GM18498 (cell line): ENCODE measurements at regions not wholly inside any gene's neighbourhood (a gene's known extent, or its start where the extent isn't known, plus 50 kb on each side); places are given as distances from the start of the nearest gene placed in this dataset.

Source experiments
- ATAC-seq: cut with Tn5 transposase; IDR thresholded peaks from one replicate; pipeline ENCODE4 v1.9.1; 2021; ENCODE audit warnings: mild to moderate bottlenecking, moderate library complexity; ENCODE audit not compliant: unreplicated experiment

GRCh38 chr2:176753205-176753604, 459.4 kb upstream of the HNRNPA3 start:
- ATAC-seq: no peak

GRCh38 chr2:176753752-176754474, 458.7 kb upstream of the HNRNPA3 start:
- no peak for ATAC-seq

- no peak for ATAC-seq
These were observed 457.0 kb upstream of the HNRNPA3 start for GRCh38 chr2:176755537-176756135.

- ATAC-seq: no peak
These were observed 454.2 kb upstream of the HNRNPA3 start for GRCh38 chr2:176758426-176758825.

- ATAC-seq: no peak
These were observed 452.2 kb upstream of the HNRNPA3 start for GRCh38 chr2:176760439-176760838.

- no peak for ATAC-seq
These were observed 449.5 kb upstream of the HNRNPA3 start for GRCh38 chr2:176763130-176763529.

- peak; percentile 60 for ATAC-seq
These were observed 448.7 kb upstream of the HNRNPA3 start for GRCh38 chr2:176763851-176764404.

- no peak for ATAC-seq
These were observed 447.7 kb upstream of the HNRNPA3 start for GRCh38 chr2:176764921-176765320.

- no peak for ATAC-seq
These were observed 446.6 kb upstream of the HNRNPA3 start for GRCh38 chr2:176766005-176766404.

- no peak for ATAC-seq
These were observed 444.4 kb upstream of the HNRNPA3 start for GRCh38 chr2:176768185-176768584.

- no peak for ATAC-seq
These were observed 443.6 kb upstream of the HNRNPA3 start for GRCh38 chr2:176769021-176769420.

GRCh38 chr2:176769499-176770370, 442.9 kb upstream of the HNRNPA3 start:
- ATAC-seq: no peak

GRCh38 chr2:176772816-176773215, 439.8 kb upstream of the HNRNPA3 start:
- no peak for ATAC-seq

GRCh38 chr2:176774766-176775451, 437.7 kb upstream of the HNRNPA3 start:
- no peak for ATAC-seq

GRCh38 chr2:176777262-176777661, 435.3 kb upstream of the HNRNPA3 start:
- ATAC-seq: no peak

- no peak for ATAC-seq
These were observed 432.7 kb upstream of the HNRNPA3 start for GRCh38 chr2:176779917-176780316.

GRCh38 chr2:176780348-176780747, 432.2 kb upstream of the HNRNPA3 start:
- ATAC-seq: no peak

GRCh38 chr2:176781570-176782217, 430.9 kb upstream of the HNRNPA3 start:
- no peak for ATAC-seq

- no peak for ATAC-seq
These were observed 427.9 kb upstream of the HNRNPA3 start for GRCh38 chr2:176784633-176785200.

GRCh38 chr2:176789751-176790150, 422.8 kb upstream of the HNRNPA3 start:
- no peak for ATAC-seq
